Breast epithelium (tissue), 3 donors: ENCODE measurements at regions not wholly inside any gene's neighbourhood (a gene's known extent, or its start where the extent isn't known, plus 50 kb on each side); places are given as distances from the start of the nearest gene placed in this dataset.

Experiments
- POLR2A ChIP-seq: fragments of 450-650 bp; IDR thresholded peaks from one replicate; pipeline ENCODE4 v1.6.1; 2016; ENCODE audit warnings: antibody characterized with exemption, mild to moderate bottlenecking, moderate library complexity
- TF ChIP-seq, protein P1 (sequence below), 3 donors: fragments of 450-650 bp; IDR thresholded peaks; one replicate each; pipeline ENCODE4 v1.5.1; 2016 to 2017; ENCODE audit warnings: antibody characterized with exemption in 3 of 3, mild to moderate bottlenecking in 3 of 3, moderate library complexity in 3 of 3

DNA sequence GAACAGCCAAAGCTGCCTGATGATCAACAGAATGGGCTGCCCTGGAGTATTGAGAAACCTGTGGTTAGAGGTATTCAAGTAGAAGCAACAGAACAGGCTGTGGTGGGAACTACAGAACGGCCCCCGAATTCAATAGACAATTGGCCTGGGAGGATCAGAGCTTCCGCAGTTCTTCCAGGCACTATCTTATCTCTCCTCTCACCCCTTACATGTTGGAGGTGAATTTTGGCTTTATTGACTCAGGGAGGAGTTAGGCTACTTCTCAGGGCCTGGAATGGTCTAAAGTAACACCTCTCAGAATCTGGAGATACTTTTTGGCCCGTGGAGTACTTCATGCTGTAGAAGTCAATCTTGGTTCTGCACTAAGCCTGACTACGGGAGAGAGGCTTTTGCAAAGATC is 253.0 kb downstream of the PRDM2 start:
- TF ChIP-seq POLR2A = no peak
- TF ChIP-seq, protein P1, sequence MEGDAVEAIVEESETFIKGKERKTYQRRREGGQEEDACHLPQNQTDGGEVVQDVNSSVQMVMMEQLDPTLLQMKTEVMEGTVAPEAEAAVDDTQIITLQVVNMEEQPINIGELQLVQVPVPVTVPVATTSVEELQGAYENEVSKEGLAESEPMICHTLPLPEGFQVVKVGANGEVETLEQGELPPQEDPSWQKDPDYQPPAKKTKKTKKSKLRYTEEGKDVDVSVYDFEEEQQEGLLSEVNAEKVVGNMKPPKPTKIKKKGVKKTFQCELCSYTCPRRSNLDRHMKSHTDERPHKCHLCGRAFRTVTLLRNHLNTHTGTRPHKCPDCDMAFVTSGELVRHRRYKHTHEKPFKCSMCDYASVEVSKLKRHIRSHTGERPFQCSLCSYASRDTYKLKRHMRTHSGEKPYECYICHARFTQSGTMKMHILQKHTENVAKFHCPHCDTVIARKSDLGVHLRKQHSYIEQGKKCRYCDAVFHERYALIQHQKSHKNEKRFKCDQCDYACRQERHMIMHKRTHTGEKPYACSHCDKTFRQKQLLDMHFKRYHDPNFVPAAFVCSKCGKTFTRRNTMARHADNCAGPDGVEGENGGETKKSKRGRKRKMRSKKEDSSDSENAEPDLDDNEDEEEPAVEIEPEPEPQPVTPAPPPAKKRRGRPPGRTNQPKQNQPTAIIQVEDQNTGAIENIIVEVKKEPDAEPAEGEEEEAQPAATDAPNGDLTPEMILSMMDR (IDR thresholded peaks at IDR 0.05) = no peak
